ENCODE measurements at regions not wholly inside any gene's neighbourhood (a gene's known extent, or its start where the extent isn't known, plus 50 kb on each side); places are given as distances from the start of the nearest gene placed in this dataset. TPM values are rescaled to one million over a fixed set of nuclear protein-coding genes. Genes with fewer than 3 reads are reported as not detected.
"Not testable (repeated sequence)": the region's sequence is repeated elsewhere in the genome, so short reads cannot be mapped to it uniquely, and the experiment has no call there.

GRCh38 chr17:77089124-77089490 lies 51.7 kb upstream of the SEC14L1 start:
- H3K9me3 ChIP-seq (ENCODE audit: control insufficient read depth in 4 of 4, insufficient read depth in 3 of 4, low read length in 3 of 4), result no peaks in the 10 kb centered on the region
- ATAC-seq (ENCODE audit: insufficient read depth, low FRiP score) (no peak), DNase-seq (peak in 1 of 3 donors; percentile 26)
- TF ChIP-seq CTCF (IDR thresholded peaks at IDR 0.05; ENCODE audit: control extremely low read depth, extremely low read depth), result no peak
- H3K9ac ChIP-seq (ENCODE audit: insufficient read depth in 1 of 2, low read length in 2 of 2), result peak overlapping the region; percentile 75 to 93
- H3K4me1 ChIP-seq (ENCODE audit: control insufficient read depth in 5 of 5, insufficient read depth in 5 of 5, low read length in 5 of 5), result peaks cover 4 to 18% (median 6%) of the 10 kb centered on the region in 5 donors
- H3K27me3 ChIP-seq (ENCODE audit: control insufficient read depth in 3 of 3, insufficient read depth in 3 of 3, low read length in 2 of 3), result no peaks in the 10 kb centered on the region
- H3K4me3 ChIP-seq, result peak overlapping the region; percentile 77
- peaks cover 10 to 20% (median 16%) of the 10 kb centered on the region in 4 donors for H3K36me3 ChIP-seq (ENCODE audit: control insufficient read depth in 4 of 4, insufficient read depth in 4 of 4, low read length in 4 of 4)
- peak overlapping the region; percentile 90 for H3K27ac ChIP-seq (ENCODE audit: low read depth in 1 of 2, low read length in 1 of 2)
- 1% methylated on average over 6 of the region's 6 CpGs for WGBS, 2 donors

DNA sequence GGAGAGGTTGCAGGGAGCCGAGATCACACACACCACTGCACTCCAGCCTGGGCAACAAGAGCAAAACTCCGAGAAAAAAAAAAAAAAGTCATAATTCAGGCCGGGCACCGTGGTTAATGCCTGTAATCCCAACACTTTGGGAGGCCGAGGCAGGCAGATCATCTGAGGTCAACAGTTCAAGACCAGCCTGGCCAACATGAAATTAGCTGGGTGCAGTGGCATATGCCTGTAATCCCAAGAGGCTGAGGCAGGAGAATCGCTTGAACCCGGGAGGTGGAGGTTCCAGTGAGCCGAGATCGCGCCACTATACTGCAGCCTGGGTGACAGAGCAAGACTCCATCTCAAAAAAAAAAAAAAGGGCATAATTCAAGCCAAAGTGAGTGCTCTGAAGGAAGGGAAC lies 50.8 kb upstream of the SEC14L1 start:
- H3K9ac ChIP-seq (ENCODE audit: insufficient read depth in 1 of 2, low read length in 2 of 2); H3K27ac ChIP-seq (ENCODE audit: low read depth in 1 of 2, low read length in 1 of 2); DNase-seq; ATAC-seq (ENCODE audit: insufficient read depth, low FRiP score); H3K4me3 ChIP-seq; H3K9me3 ChIP-seq (ENCODE audit: control insufficient read depth in 4 of 4, insufficient read depth in 3 of 4, low read length in 3 of 4); H3K27me3 ChIP-seq (ENCODE audit: control insufficient read depth in 3 of 3, insufficient read depth in 3 of 3, low read length in 2 of 3): not testable (repeated sequence)
- peaks cover 4 to 18% (median 6%) of the 10 kb centered on the region in 5 donors for H3K4me1 ChIP-seq (ENCODE audit: control insufficient read depth in 5 of 5, insufficient read depth in 5 of 5, low read length in 5 of 5)
- H3K36me3 ChIP-seq (ENCODE audit: control insufficient read depth in 4 of 4, insufficient read depth in 4 of 4, low read length in 4 of 4), result peaks cover 10 to 20% (median 20%) of the 10 kb centered on the region in 4 donors
- 91 to 92% methylated on average over 10 of the region's 10 CpGs for WGBS, 2 donors

- no peak for ATAC-seq (ENCODE audit: insufficient read depth, low FRiP score)
- Histone ChIP-seq H3K9ac (ENCODE audit: insufficient read depth in 1 of 2, low read length in 2 of 2) (no peak overlapping the region), H3K4me1 (ENCODE audit: control insufficient read depth in 5 of 5, insufficient read depth in 5 of 5, low read length in 5 of 5) (peaks cover 4 to 18% (median 6%) of the 10 kb centered on the region in 5 donors)
These were observed 50.3 kb upstream of the SEC14L1 start for GRCh38 chr17:77090476-77090875.

More at GRCh38 chr17:77090476-77090875, 50.3 kb upstream of the SEC14L1 start:
- TF ChIP-seq CTCF (IDR thresholded peaks at IDR 0.05; ENCODE audit: control extremely low read depth, extremely low read depth), result no peak
- Histone ChIP-seq H3K36me3 (ENCODE audit: control insufficient read depth in 4 of 4, insufficient read depth in 4 of 4, low read length in 4 of 4) (peaks cover 10 to 25% (median 21%) of the 10 kb centered on the region in 4 donors), H3K4me3 (no peak overlapping the region), H3K27ac (ENCODE audit: low read depth in 1 of 2, low read length in 1 of 2) (no peak overlapping the region), H3K9me3 (ENCODE audit: control insufficient read depth in 4 of 4, insufficient read depth in 3 of 4, low read length in 3 of 4) (no peaks in the 10 kb centered on the region), H3K27me3 (ENCODE audit: control insufficient read depth in 3 of 3, insufficient read depth in 3 of 3, low read length in 2 of 3) (no peaks in the 10 kb centered on the region)
- WGBS, 2 donors, result 87 to 88% methylated on average over 5 of the region's 5 CpGs
- DNase-seq, result no peak

Small RNA genes lying in the stretch of these regions (small RNA-seq; reads per million reads assigned to genes)
- gene RF00017 (ENCODE audit: low replicate concordance) (not detected), gene SCARNA16 (ENCODE audit: low replicate concordance) (not detected)

All from lung (tissue), 12 donors.